SU-DHL-6 (cell line): ENCODE measurements at regions not wholly inside any gene's neighbourhood (a gene's known extent, or its start where the extent isn't known, plus 50 kb on each side); places are given as distances from the start of the nearest gene placed in this dataset.

Experiments
- EZH2phosphoT487 ChIP-seq: fragments of 200-600 bp; sonication (generic), shearing (Covaris generic); conservative IDR thresholded peaks from 2 replicates; pipeline ENCODE4 v1.6.1; 2018; ENCODE audit warnings: mild to moderate bottlenecking, antibody characterized with exemption, low read length, moderate library complexity, mixed read lengths
- TF ChIP-seq, protein P1 (sequence below): fragments of 200-600 bp; sonication (generic); IDR thresholded peaks from one replicate; pipeline ENCODE4 v1.5.1; 2017; ENCODE audit warnings: antibody characterized with exemption, mild to moderate bottlenecking, low read length, moderate library complexity; ENCODE audit not compliant: insufficient read depth, poor library complexity, severe bottlenecking

DNA sequence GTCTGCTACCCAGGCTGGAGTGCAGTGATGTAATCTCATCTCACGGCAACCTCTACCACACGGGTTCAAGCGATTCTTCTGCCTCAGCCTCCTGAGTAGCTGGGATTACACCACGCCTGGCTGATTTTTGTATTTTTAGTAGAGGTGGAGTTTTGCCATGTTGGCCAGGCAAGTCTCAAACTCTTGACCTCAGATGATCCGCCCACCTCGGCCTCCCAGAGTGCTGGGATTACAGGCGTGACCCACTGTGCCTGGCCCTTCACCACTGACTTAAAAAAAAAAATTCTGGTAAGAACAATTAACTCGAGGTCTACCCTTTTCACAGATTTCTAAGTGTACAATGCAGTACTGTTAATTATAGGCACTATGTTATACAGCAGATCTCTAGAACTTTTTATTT, 279.4 kb downstream of the PARN start:
- TF ChIP-seq, protein P1, sequence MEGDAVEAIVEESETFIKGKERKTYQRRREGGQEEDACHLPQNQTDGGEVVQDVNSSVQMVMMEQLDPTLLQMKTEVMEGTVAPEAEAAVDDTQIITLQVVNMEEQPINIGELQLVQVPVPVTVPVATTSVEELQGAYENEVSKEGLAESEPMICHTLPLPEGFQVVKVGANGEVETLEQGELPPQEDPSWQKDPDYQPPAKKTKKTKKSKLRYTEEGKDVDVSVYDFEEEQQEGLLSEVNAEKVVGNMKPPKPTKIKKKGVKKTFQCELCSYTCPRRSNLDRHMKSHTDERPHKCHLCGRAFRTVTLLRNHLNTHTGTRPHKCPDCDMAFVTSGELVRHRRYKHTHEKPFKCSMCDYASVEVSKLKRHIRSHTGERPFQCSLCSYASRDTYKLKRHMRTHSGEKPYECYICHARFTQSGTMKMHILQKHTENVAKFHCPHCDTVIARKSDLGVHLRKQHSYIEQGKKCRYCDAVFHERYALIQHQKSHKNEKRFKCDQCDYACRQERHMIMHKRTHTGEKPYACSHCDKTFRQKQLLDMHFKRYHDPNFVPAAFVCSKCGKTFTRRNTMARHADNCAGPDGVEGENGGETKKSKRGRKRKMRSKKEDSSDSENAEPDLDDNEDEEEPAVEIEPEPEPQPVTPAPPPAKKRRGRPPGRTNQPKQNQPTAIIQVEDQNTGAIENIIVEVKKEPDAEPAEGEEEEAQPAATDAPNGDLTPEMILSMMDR: no peak
- TF ChIP-seq EZH2phosphoT487: no peak
